ENCODE measurements at regions not wholly inside any gene's neighbourhood (a gene's known extent, or its start where the extent isn't known, plus 50 kb on each side); places are given as distances from the start of the nearest gene placed in this dataset.

DNA sequence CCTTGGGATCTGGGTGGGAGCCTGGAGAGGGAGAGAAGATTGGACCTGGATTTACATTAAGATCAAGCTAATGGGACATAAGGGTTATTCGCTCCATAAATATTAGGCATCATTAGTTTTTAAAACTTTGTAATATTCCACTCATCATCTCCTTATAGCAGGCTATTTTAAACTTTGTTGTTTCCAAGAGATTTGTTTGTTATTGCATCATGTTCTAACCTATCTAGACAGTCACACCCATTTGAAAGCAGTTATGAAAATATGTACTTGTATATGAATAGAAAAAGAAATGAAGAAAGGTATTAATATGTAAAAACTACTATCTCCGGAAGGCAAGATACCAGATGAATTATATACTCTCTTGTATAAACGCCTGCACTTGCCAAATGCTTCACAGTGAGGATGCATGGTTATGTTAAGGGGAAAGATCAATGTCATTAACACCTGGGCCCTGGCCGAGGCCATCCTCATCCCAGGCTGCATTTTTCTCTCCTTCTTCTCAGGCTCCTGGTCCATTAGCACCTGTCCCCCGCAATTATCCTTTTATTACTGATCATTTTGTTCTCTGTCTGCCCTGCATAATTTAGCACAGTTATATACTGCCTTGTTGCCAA lies 468.2 kb downstream of the MATN1 start:
- no peak overlapping the region for H3K27ac Mint-ChIP-seq (ENCODE audit: unreplicated experiment)
- Histone ChIP-seq H3K27me3 (replicated peaks; ENCODE audit: control insufficient read depth, insufficient read depth, low read length) (no peaks in the 10 kb centered on the region), H3K4me1 (no peaks in the 10 kb centered on the region), H3K9me3 (no peaks in the 10 kb centered on the region), H3K36me3 (ENCODE audit: control insufficient read depth, insufficient read depth, low read length) (no peaks in the 10 kb centered on the region), H3K4me3 (ENCODE audit: low read depth, low read length) (no peak overlapping the region)
- H3K4me3 Mint-ChIP-seq (ENCODE audit: unreplicated experiment), result no peak overlapping the region
- BruUV-seq (replicated peaks), result no TSS peak
- intact Hi-C loops (cut with micrococcal nuclease; ENCODE audit: unreplicated experiment), result no loop called here
- no peaks in the 10 kb centered on the region for H3K9me3 Mint-ChIP-seq (ENCODE audit: unreplicated experiment)
- ChIA-PET CTCF (no interaction called here), POLR2A (no interaction called here)
- TF ChIP-seq, protein P1, sequence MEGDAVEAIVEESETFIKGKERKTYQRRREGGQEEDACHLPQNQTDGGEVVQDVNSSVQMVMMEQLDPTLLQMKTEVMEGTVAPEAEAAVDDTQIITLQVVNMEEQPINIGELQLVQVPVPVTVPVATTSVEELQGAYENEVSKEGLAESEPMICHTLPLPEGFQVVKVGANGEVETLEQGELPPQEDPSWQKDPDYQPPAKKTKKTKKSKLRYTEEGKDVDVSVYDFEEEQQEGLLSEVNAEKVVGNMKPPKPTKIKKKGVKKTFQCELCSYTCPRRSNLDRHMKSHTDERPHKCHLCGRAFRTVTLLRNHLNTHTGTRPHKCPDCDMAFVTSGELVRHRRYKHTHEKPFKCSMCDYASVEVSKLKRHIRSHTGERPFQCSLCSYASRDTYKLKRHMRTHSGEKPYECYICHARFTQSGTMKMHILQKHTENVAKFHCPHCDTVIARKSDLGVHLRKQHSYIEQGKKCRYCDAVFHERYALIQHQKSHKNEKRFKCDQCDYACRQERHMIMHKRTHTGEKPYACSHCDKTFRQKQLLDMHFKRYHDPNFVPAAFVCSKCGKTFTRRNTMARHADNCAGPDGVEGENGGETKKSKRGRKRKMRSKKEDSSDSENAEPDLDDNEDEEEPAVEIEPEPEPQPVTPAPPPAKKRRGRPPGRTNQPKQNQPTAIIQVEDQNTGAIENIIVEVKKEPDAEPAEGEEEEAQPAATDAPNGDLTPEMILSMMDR (IDR thresholded peaks at IDR 0.05; ENCODE audit: insufficient read depth in 1 of 2, low read depth in 1 of 2, low read length in 1 of 2, severe bottlenecking in 1 of 2, unreplicated experiment in 1 of 2), result no peak
- H3K36me3 Mint-ChIP-seq (ENCODE audit: insufficient read depth, unreplicated experiment), result no peaks in the 10 kb centered on the region
- H3K27me3 Mint-ChIP-seq (ENCODE audit: insufficient read depth, unreplicated experiment), result peaks cover 25% of the 10 kb centered on the region
- DNase-seq, result no peak
- H3K4me1 Mint-ChIP-seq (ENCODE audit: low read depth, unreplicated experiment), result no peaks in the 10 kb centered on the region

- H3K4me1 Mint-ChIP-seq (ENCODE audit: low read depth, unreplicated experiment), result no peaks in the 10 kb centered on the region
- no peaks in the 10 kb centered on the region for H3K36me3 Mint-ChIP-seq (ENCODE audit: insufficient read depth, unreplicated experiment)
- Histone ChIP-seq H3K4me3 (ENCODE audit: low read depth, low read length) (no peak overlapping the region), H3K36me3 (ENCODE audit: control insufficient read depth, insufficient read depth, low read length) (no peaks in the 10 kb centered on the region), H3K27me3 (replicated peaks; ENCODE audit: control insufficient read depth, insufficient read depth, low read length) (no peaks in the 10 kb centered on the region), H3K4me1 (no peaks in the 10 kb centered on the region), H3K9me3 (no peaks in the 10 kb centered on the region)
- intact Hi-C loops (cut with micrococcal nuclease; ENCODE audit: unreplicated experiment), result no loop called here
- no peak for DNase-seq
- BruUV-seq (replicated peaks), result no TSS peak
- H3K4me3 Mint-ChIP-seq (ENCODE audit: unreplicated experiment), result no peak overlapping the region
- TF ChIP-seq, protein P1 (IDR thresholded peaks at IDR 0.05; ENCODE audit: insufficient read depth in 1 of 2, low read depth in 1 of 2, low read length in 1 of 2, severe bottlenecking in 1 of 2, unreplicated experiment in 1 of 2), result no peak
- H3K9me3 Mint-ChIP-seq (ENCODE audit: unreplicated experiment), result no peaks in the 10 kb centered on the region
- ChIA-PET CTCF (interaction anchor here (0.6 kb wide), 1 partner anchor 104 kb away, joined by 8 read pairs; no protein-coding TSS in a partner anchor), POLR2A (no interaction called here)
- peaks cover 21% of the 10 kb centered on the region for H3K27me3 Mint-ChIP-seq (ENCODE audit: insufficient read depth, unreplicated experiment)
- H3K27ac Mint-ChIP-seq (ENCODE audit: unreplicated experiment), result no peak overlapping the region
These were observed 469.5 kb downstream of the MATN1 start for GRCh38 chr1:30253807-30254440.

DNA sequence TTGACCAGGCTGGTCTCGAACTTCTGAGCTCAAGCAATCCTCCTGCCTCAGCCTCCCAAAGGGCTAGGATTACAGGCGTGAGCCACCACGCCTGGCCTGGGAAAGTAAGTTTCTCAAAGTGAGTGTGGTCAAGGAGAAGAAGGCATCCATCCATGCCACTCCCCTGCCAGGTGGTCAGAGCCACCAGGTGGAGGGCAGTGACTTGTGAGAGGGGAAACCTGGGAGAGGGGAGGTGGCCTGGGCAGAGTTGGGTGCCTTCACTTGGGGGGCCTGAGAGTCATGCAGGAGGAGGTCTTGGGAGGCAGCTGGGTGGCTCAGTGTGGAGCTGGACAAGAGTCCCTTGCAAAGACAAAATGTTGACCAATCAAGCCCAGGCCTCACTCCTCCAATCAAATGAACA lies 470.0 kb downstream of the MATN1 start:
- TF ChIP-seq, protein P1 (IDR thresholded peaks at IDR 0.05; ENCODE audit: insufficient read depth in 1 of 2, low read depth in 1 of 2, low read length in 1 of 2, severe bottlenecking in 1 of 2, unreplicated experiment in 1 of 2), result no peak
- Mint-ChIP-seq H3K27me3 (ENCODE audit: insufficient read depth, unreplicated experiment) (peaks cover 17% of the 10 kb centered on the region), H3K4me1 (ENCODE audit: low read depth, unreplicated experiment) (no peaks in the 10 kb centered on the region)

More for the DNA sequence above, 470.0 kb downstream of the MATN1 start:
- no peaks in the 10 kb centered on the region for H3K36me3 ChIP-seq (ENCODE audit: control insufficient read depth, insufficient read depth, low read length)
- ChIA-PET POLR2A (no interaction called here), CTCF (no interaction called here)
- H3K4me3 ChIP-seq (ENCODE audit: low read depth, low read length), result no peak overlapping the region
- no peak for DNase-seq
- BruUV-seq (replicated peaks), result no TSS peak
- H3K9me3 ChIP-seq, result no peaks in the 10 kb centered on the region
- H3K4me1 ChIP-seq, result no peaks in the 10 kb centered on the region
- H3K9me3 Mint-ChIP-seq (ENCODE audit: unreplicated experiment), result no peaks in the 10 kb centered on the region
- no peaks in the 10 kb centered on the region for H3K36me3 Mint-ChIP-seq (ENCODE audit: insufficient read depth, unreplicated experiment)
- no peak overlapping the region for H3K27ac Mint-ChIP-seq (ENCODE audit: unreplicated experiment)
- H3K4me3 Mint-ChIP-seq (ENCODE audit: unreplicated experiment), result no peak overlapping the region
- intact Hi-C loops (cut with micrococcal nuclease; ENCODE audit: unreplicated experiment), result no loop called here
- H3K27me3 ChIP-seq (replicated peaks; ENCODE audit: control insufficient read depth, insufficient read depth, low read length), result no peaks in the 10 kb centered on the region
